ENCODE measurements at regions not wholly inside any gene's neighbourhood (a gene's known extent, or its start where the extent isn't known, plus 50 kb on each side); places are given as distances from the start of the nearest gene placed in this dataset.

GRCh38 chr2:15788830-15789229 is 151.5 kb upstream of the MYCN start:
- Mint-ChIP-seq H3K4me3 (ENCODE audit: unreplicated experiment) (no peak overlapping the region), H3K9me3 (ENCODE audit: unreplicated experiment) (peaks cover 10% of the 10 kb centered on the region), H3K36me3 (ENCODE audit: insufficient read depth, unreplicated experiment) (no peaks in the 10 kb centered on the region), H3K27me3 (ENCODE audit: insufficient read depth, unreplicated experiment) (peaks cover 3% of the 10 kb centered on the region), H3K27ac (ENCODE audit: unreplicated experiment) (no peak overlapping the region), H3K4me1 (ENCODE audit: low read depth, unreplicated experiment) (peaks cover 10% of the 10 kb centered on the region)
- Histone ChIP-seq H3K4me1 (no peaks in the 10 kb centered on the region), H3K27me3 (replicated peaks; ENCODE audit: control insufficient read depth, insufficient read depth, low read length) (no peaks in the 10 kb centered on the region), H3K9me3 (no peaks in the 10 kb centered on the region), H3K36me3 (ENCODE audit: control insufficient read depth, insufficient read depth, low read length) (no peaks in the 10 kb centered on the region), H3K4me3 (ENCODE audit: low read depth, low read length) (no peak overlapping the region)
- no peak for TF ChIP-seq CTCF (IDR thresholded peaks at IDR 0.05; ENCODE audit: insufficient read depth in 1 of 2, low read depth in 1 of 2, low read length in 1 of 2, severe bottlenecking in 1 of 2, unreplicated experiment in 1 of 2)
- no peak for DNase-seq
- ChIA-PET CTCF (no interaction called here), POLR2A (no interaction called here)
- BruUV-seq (replicated peaks): no TSS peak
- intact Hi-C loops (cut with micrococcal nuclease; ENCODE audit: unreplicated experiment): loop anchor here (10.0 kb wide), 1 partner anchor 536 kb away; no protein-coding TSS in a partner anchor

DNA sequence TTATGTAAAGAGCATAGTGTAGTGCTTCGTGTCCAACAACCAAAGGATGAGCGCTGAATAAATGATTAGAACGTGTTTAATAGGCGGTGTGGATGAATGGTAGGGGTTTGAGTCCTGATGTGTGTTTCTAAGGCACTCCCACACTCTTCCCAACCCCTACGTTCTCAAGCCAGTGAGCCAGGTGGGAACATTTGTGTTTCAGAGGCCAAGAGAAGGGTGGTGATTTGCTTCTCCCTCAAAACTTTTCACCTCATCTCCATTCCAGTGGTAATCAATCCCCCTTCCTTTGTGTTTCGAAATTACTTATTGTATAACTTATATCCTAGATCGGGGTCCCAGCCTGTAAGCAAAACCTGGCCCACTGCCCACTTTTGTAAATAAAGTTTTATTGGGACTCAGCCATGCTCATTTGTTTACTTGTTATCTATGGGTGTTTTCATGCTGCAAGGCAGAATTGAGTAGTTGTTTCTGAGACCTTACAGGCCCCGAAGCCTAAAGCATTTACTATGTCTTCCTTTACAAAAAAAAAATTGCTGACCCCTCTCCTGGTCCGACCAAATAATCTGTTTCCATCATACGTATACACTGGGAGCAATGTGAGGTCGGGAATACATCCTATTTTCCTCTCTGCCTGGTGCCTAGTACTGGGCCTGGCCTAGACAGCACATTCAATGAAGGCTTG is 150.8 kb upstream of the MYCN start:
- Mint-ChIP-seq H3K9me3 (ENCODE audit: unreplicated experiment) (peaks cover 10% of the 10 kb centered on the region), H3K4me3 (ENCODE audit: unreplicated experiment) (no peak overlapping the region), H3K27ac (ENCODE audit: unreplicated experiment) (no peak overlapping the region), H3K27me3 (ENCODE audit: insufficient read depth, unreplicated experiment) (peaks cover 3% of the 10 kb centered on the region), H3K36me3 (ENCODE audit: insufficient read depth, unreplicated experiment) (no peaks in the 10 kb centered on the region), H3K4me1 (ENCODE audit: low read depth, unreplicated experiment) (peaks cover 7% of the 10 kb centered on the region)
- ChIA-PET CTCF (no interaction called here), POLR2A (no interaction called here)
- Histone ChIP-seq H3K27me3 (replicated peaks; ENCODE audit: control insufficient read depth, insufficient read depth, low read length) (no peaks in the 10 kb centered on the region), H3K36me3 (ENCODE audit: control insufficient read depth, insufficient read depth, low read length) (no peaks in the 10 kb centered on the region), H3K4me1 (no peaks in the 10 kb centered on the region), H3K4me3 (ENCODE audit: low read depth, low read length) (no peak overlapping the region), H3K9me3 (no peaks in the 10 kb centered on the region)
- intact Hi-C loops (cut with micrococcal nuclease; ENCODE audit: unreplicated experiment): loop anchor here (10.0 kb wide), 1 partner anchor 535 kb away; no protein-coding TSS in a partner anchor
- no peak for DNase-seq
- BruUV-seq (replicated peaks): no TSS peak
- no peak for TF ChIP-seq CTCF (IDR thresholded peaks at IDR 0.05; ENCODE audit: insufficient read depth in 1 of 2, low read depth in 1 of 2, low read length in 1 of 2, severe bottlenecking in 1 of 2, unreplicated experiment in 1 of 2)

DNA sequence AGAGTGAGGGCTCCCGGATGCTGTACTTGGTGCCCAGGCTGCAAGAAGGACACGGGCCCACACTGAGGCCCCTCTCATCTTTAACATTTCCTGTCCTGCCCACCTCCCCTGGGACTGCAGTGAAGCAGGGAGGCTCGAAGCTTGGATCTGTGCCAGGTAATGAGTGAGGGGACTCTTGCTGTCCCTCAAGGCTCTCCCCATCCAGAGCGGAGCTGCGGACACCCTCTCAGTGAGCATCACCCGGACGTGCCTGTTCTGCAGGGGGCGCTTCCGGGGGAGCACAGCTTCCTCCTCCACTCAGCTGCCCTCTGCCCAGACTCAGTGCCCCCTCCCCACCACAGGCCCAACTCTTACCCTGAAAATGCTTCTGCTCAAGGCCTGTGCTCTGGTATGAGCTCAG is 150.0 kb upstream of the MYCN start:
- POLR2A ChIA-PET: no interaction called here
- peaks cover 3% of the 10 kb centered on the region for H3K27me3 Mint-ChIP-seq (ENCODE audit: insufficient read depth, unreplicated experiment)
- H3K9me3 Mint-ChIP-seq (ENCODE audit: unreplicated experiment): peaks cover 10% of the 10 kb centered on the region

More for the DNA sequence above, 150.0 kb upstream of the MYCN start:
- no peaks in the 10 kb centered on the region for H3K36me3 Mint-ChIP-seq (ENCODE audit: insufficient read depth, unreplicated experiment)
- peaks cover 7% of the 10 kb centered on the region for H3K4me1 Mint-ChIP-seq (ENCODE audit: low read depth, unreplicated experiment)
- H3K27ac Mint-ChIP-seq (ENCODE audit: unreplicated experiment): no peak overlapping the region
- intact Hi-C loops (cut with micrococcal nuclease; ENCODE audit: unreplicated experiment): no loop called here
- DNase-seq: no peak
- no peaks in the 10 kb centered on the region for H3K9me3 ChIP-seq
- H3K36me3 ChIP-seq (ENCODE audit: control insufficient read depth, insufficient read depth, low read length): no peaks in the 10 kb centered on the region
- no peak overlapping the region for H3K4me3 Mint-ChIP-seq (ENCODE audit: unreplicated experiment)
- H3K4me1 ChIP-seq: no peaks in the 10 kb centered on the region
- TF ChIP-seq CTCF (IDR thresholded peaks at IDR 0.05; ENCODE audit: insufficient read depth in 1 of 2, low read depth in 1 of 2, low read length in 1 of 2, severe bottlenecking in 1 of 2, unreplicated experiment in 1 of 2): no peak
- no peaks in the 10 kb centered on the region for H3K27me3 ChIP-seq (replicated peaks; ENCODE audit: control insufficient read depth, insufficient read depth, low read length)
- no TSS peak for BruUV-seq (replicated peaks)
- CTCF ChIA-PET: no interaction called here
- H3K4me3 ChIP-seq (ENCODE audit: low read depth, low read length): no peak overlapping the region
